ENCODE measurements at regions not wholly inside any gene's neighbourhood (a gene's known extent, or its start where the extent isn't known, plus 50 kb on each side); places are given as distances from the start of the nearest gene placed in this dataset.

DNA sequence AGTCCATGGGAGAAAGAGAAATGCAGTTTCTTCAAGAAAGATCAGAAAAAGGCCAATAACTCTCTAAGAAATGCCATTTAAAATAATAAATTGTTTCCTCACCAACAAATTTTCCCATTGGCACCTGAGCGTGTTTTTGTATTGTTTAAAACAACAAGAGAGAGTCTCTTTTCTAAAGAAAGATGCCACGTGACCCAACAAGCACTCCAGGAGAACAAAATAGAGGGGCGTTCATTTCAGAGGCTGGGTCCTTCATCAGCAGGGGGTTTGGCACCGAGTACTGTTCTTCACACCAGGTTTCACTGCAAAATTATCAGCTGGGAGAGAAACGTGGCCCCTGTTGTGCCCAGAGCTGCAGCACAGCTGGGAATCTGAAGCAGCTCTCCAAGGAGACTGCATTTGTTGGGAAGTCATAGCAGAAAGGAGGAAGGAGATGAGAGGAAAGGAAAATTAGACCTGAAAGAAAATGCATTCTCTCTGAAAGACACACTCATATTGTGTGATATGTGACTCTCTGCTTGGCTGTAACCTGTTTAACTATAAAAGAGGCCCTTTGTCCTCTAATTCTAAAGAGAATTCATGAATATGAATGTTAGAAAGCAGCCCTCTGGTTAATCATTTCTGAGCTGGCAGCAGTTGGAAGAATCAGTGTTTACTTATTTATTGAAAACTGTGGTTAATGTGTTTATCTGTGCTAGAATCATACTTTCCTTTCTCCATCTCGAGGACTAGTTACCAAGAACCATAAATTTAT is 205.3 kb upstream of the CDH20 start:
- TF ChIP-seq POLR2A (IDR thresholded peaks at IDR 0.05; ENCODE audit: extremely low read depth, insufficient read length) (no peak), MYC (IDR thresholded peaks at IDR 0.05; ENCODE audit: low read depth, low read length) (no peak)
- TF ChIP-seq, protein P1, sequence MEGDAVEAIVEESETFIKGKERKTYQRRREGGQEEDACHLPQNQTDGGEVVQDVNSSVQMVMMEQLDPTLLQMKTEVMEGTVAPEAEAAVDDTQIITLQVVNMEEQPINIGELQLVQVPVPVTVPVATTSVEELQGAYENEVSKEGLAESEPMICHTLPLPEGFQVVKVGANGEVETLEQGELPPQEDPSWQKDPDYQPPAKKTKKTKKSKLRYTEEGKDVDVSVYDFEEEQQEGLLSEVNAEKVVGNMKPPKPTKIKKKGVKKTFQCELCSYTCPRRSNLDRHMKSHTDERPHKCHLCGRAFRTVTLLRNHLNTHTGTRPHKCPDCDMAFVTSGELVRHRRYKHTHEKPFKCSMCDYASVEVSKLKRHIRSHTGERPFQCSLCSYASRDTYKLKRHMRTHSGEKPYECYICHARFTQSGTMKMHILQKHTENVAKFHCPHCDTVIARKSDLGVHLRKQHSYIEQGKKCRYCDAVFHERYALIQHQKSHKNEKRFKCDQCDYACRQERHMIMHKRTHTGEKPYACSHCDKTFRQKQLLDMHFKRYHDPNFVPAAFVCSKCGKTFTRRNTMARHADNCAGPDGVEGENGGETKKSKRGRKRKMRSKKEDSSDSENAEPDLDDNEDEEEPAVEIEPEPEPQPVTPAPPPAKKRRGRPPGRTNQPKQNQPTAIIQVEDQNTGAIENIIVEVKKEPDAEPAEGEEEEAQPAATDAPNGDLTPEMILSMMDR (IDR thresholded peaks at IDR 0.05; ENCODE audit: low read depth, low read length): no peak
- TF ChIP-seq, protein P2, sequence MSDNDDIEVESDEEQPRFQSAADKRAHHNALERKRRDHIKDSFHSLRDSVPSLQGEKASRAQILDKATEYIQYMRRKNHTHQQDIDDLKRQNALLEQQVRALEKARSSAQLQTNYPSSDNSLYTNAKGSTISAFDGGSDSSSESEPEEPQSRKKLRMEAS (IDR thresholded peaks at IDR 0.05; ENCODE audit: low read depth, low read length): no peak
- no peak overlapping the region for H3K4me3 ChIP-seq (ENCODE audit: low read depth, low read length)
- DNase-seq (ENCODE audit: low read depth): no peak

DNA sequence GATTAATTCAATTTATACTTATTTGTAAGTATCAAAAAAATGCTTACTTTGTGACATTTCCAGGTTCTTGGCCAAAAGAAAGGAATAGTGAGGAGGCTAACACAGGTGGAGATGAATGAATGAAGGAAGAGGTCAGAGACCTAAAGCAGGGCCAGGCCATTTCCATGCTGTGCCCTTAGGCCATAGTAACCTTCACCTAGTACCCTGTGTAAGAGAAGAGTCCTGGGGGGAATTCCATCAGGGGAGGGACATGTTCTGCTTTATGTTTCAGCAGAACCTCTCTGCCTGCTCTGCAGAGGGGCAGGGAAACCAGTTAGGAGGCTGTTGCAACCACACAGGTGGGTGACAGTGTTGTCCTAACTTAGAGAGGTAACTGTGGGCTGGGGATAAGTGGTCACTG is 204.2 kb upstream of the CDH20 start:
- TF ChIP-seq MYC (IDR thresholded peaks at IDR 0.05; ENCODE audit: low read depth, low read length): no peak
- TF ChIP-seq, protein P1 (IDR thresholded peaks at IDR 0.05; ENCODE audit: low read depth, low read length): no peak
- TF ChIP-seq POLR2A (IDR thresholded peaks at IDR 0.05; ENCODE audit: extremely low read depth, insufficient read length): no peak
- TF ChIP-seq, protein P2 (IDR thresholded peaks at IDR 0.05; ENCODE audit: low read depth, low read length): no peak
- no peak overlapping the region for H3K4me3 ChIP-seq (ENCODE audit: low read depth, low read length)
- DNase-seq (ENCODE audit: low read depth): no peak

DNA sequence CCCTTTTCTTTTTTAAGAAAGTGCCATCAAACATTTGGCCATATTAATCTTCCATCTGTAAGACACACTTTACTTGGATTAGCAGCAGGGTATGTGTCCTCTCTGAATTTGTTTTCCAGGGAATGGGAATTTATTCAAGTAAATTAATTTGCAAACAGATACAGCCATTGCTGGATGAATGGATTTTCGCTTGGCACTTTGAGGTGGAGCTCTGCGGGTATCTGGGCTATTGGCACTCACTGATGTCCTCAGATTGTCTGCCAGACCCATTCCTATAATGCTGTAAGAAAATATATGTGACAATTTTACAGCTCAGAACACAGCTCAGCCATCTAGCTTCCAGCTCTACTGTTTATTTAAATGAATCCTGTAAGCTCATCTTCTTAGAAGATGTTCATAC is 201.2 kb upstream of the CDH20 start:
- TF ChIP-seq MYC (IDR thresholded peaks at IDR 0.05; ENCODE audit: low read depth, low read length) (no peak), POLR2A (IDR thresholded peaks at IDR 0.05; ENCODE audit: extremely low read depth, insufficient read length) (no peak)
- TF ChIP-seq, protein P2 (IDR thresholded peaks at IDR 0.05; ENCODE audit: low read depth, low read length): no peak
- TF ChIP-seq, protein P1 (IDR thresholded peaks at IDR 0.05; ENCODE audit: low read depth, low read length): no peak
- H3K4me3 ChIP-seq (ENCODE audit: low read depth, low read length): no peak overlapping the region
- no peak for DNase-seq (ENCODE audit: low read depth)

DNA sequence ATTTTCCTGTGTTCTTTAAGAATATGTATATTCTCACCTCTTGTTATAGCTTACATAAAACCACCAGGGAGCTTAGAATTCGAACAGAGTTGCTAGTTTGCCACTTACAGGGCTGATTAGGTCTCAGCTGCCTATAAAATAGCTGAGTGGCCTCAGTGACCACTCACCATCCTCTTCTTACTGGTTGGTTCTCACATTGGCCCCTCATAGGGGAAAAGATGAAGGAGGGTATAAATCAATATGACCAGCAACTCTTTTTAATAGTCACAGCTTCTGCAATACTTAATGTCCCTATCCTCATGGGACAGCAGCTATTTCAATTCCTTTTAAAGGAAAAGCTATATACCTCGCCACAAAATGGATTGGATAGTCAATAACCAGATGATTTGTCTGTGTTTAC is 199.4 kb upstream of the CDH20 start:
- H3K4me3 ChIP-seq (ENCODE audit: low read depth, low read length): no peak overlapping the region
- TF ChIP-seq MYC (IDR thresholded peaks at IDR 0.05; ENCODE audit: low read depth, low read length) (no peak), POLR2A (IDR thresholded peaks at IDR 0.05; ENCODE audit: extremely low read depth, insufficient read length) (no peak)
- no peak for DNase-seq (ENCODE audit: low read depth)

DNA sequence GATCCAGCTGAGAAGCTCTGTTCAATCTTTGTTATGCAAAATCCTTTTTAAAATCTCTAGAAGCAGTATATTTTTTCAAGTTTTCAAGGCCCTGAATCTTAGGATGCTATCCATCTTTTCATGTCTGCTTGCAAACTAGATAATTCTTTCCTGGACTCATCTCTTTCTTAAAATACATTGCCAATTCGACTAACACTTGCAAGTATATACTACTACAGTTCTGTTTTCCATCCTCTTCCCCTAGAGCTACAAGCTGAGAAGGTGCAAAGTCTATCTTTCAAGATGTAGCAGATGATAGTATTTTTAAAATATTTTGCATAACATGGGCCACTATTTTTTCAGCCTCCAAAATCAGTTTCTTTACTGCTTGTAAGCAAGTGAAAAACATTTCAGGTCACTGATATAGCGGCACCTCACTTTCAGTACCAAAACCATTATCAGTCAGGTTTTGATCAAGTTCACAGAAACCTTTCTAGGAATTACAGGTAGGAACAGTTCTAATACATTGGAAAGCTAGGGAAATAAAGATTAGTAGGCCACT is 196.4 kb upstream of the CDH20 start:
- no peak for DNase-seq (ENCODE audit: low read depth)
- TF ChIP-seq, protein P1 (IDR thresholded peaks at IDR 0.05; ENCODE audit: low read depth, low read length): no peak
- TF ChIP-seq, protein P2 (IDR thresholded peaks at IDR 0.05; ENCODE audit: low read depth, low read length): no peak
- no peak for TF ChIP-seq POLR2A (IDR thresholded peaks at IDR 0.05; ENCODE audit: extremely low read depth, insufficient read length)
- no peak overlapping the region for H3K4me3 ChIP-seq (ENCODE audit: low read depth, low read length)

DNA sequence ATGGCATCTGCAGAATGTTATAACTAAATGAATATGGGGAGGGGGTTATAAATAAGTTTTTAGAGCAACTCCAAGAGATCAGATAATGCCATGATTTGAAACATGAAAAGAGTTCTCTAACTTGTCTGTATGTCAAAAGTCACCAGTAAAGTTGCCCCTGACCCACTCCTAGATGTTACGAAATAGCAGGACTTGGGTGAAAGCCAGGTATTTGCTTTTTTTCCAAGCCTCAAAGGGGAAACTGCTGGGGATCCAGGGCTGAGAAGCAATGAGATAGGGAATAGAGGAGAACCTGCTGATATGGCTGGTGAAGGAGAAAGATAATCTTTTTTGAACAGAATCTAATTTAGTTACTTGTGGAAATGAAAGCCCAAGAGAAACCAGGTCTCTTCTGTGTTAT is 191.5 kb upstream of the CDH20 start:
- no peak overlapping the region for H3K4me3 ChIP-seq (ENCODE audit: low read depth, low read length)
- TF ChIP-seq, protein P2 (IDR thresholded peaks at IDR 0.05; ENCODE audit: low read depth, low read length): no peak
- TF ChIP-seq MYC (IDR thresholded peaks at IDR 0.05; ENCODE audit: low read depth, low read length): no peak
- no peak for TF ChIP-seq POLR2A (IDR thresholded peaks at IDR 0.05; ENCODE audit: extremely low read depth, insufficient read length)
- TF ChIP-seq, protein P1 (IDR thresholded peaks at IDR 0.05; ENCODE audit: low read depth, low read length): no peak
- no peak for DNase-seq (ENCODE audit: low read depth)

Data from NB4 (cell line).